Keratinocyte (primary cell): ENCODE measurements at regions not wholly inside any gene's neighbourhood (a gene's known extent, or its start where the extent isn't known, plus 50 kb on each side); places are given as distances from the start of the nearest gene placed in this dataset.

Experiments used
- CTCF ChIP-seq, 3 experiments: IDR thresholded peaks in 1 of 3; conservative IDR thresholded peaks in 1 of 3; optimal IDR thresholded peaks in 1 of 3; 2 replicates in 2 of 3; 3 replicates in 1 of 3; pipeline versions ENCODE3 to v1.5.1; 2011; ENCODE audit warnings: low read length in 3 of 3, mild to moderate bottlenecking in 3 of 3, moderate library complexity in 2 of 3, control low read depth in 1 of 3, inconsistent platforms in 1 of 3; ENCODE audit not compliant: insufficient read depth in 2 of 3; ENCODE audit errors: extremely low read depth in 1 of 3
- EZH2 ChIP-seq: IDR thresholded peaks from one replicate; pipeline ENCODE4 v1.6.1; 2012; ENCODE audit warnings: inconsistent platforms, mild to moderate bottlenecking, low read length, moderate library complexity

GRCh38 chr4:100113096-100113495 is 77.2 kb downstream of the DDIT4L start:
- no peak for TF ChIP-seq CTCF (optimal IDR thresholded peaks at IDR 0.05 in 1 of 3, IDR thresholded peaks at IDR 0.05 in 1 of 3, conservative IDR thresholded peaks at IDR 0.05 in 1 of 3; ENCODE audit: extremely low read depth in 1 of 3, insufficient read depth in 2 of 3, low read length in 3 of 3)
- no peak for TF ChIP-seq EZH2
